COLO829 (cell line): ENCODE measurements at regions not wholly inside any gene's neighbourhood (a gene's known extent, or its start where the extent isn't known, plus 50 kb on each side); places are given as distances from the start of the nearest gene placed in this dataset.
"Not testable (repeated sequence)": the region's sequence is repeated elsewhere in the genome, so short reads cannot be mapped to it uniquely, and the experiment has no call there.

Experiments used
- DNase-seq: peaks from one replicate; pipeline ENCODE4 v3.0.0; 2012; ENCODE audit warnings: low spot score

DNA sequence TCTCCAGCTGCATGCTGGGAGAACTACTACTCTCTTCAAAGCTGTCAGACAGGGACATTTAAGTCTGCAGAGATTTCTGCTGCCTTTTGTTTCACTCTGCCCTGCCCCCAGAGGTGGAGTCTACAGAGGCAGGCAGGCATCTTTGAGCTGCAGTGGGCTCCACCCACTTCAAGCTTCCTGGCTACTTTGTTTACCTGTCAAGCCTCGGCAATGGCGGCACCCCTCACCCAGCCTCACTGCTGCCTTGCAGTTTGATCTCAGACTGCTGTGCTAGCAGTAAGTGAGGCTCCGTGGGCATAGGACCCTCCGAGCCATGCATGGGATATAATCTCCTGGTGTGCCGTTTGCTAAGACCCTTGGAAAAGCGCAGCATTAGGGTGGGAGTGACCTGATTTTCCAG is 61.7 kb downstream of the DMRTA1 start:
- not testable (repeated sequence) for DNase-seq

DNA sequence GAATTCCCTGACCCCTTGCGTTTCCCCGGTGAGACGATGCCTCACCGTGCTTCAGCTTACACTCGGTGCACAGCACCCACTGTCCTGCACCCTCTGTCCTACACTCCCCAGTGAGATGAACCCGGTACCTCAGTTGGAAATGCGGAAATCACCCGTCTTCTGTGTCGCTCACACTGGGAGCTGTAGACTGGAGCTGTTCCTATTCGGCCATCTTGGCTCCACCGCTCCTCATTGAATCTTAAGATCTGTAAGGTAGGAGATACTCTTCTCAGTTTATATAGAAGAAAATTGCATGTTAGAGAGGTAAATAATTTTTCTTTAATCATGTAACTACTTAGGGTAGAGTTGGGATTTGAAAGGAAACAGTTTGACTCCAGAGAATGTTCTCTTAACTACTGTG is 62.2 kb downstream of the DMRTA1 start:
- DNase-seq, result no peak

DNA sequence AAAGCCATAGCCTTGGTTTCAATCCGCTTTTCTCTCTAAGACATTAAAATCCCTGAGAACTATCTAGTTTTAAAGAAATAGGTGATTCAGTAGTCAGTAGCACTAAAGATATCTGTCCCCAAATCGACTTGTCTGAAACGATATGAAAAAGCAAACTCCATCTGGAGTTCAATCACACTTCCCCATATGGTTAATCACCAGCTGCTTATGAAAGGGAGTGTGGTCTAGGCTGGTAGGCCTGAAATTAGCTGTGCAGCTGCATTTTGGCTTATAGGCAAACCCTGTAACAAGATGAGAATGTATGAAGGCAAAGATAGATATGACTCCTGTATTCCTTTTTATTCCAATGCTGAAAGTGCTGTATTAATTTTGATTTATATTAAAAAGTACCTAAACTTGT is 65.9 kb downstream of the DMRTA1 start:
- no peak for DNase-seq

DNA sequence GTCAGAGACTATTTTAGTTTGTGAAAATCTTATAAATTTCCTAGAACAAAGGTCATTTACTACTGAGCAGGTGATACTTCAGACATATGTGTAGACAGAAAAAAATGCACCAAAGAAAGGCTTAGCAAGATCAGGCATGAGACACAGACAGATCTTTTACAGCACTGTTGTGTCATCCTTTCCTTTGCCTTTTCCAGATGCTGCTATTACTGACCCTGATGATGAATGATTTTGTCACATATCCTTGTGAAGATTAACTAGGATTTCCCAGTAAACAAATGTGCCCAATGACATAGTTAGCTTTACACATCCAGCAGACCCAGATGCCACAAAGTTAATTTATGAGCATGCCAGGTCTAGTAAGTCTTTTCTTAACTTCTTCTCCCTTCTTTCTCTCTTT is 68.2 kb downstream of the DMRTA1 start:
- DNase-seq, result no peak

DNA sequence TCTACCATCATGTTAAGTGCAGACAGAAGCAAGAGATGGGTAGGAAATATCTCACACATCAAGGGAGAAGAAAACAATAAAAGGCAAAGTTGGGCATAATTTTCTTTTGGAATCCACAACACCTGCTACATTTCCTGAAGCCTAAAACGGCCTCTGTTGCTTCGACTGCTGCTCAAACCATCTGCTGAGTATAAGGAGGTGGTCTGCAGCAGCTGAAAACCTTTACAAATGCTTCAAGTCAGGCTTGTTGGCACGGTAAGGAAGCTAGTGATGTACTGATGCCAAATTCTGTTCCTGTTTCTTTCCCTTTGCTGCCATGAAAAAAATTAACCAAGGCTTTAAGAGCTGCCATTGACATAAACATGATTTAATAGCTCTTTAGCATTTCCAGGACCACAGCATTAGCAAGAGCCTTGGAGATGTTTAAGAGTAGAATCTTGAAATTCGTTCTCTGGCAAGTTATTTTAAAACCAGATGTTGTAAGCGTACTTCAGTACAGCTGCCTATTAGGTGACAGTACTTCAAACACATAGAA is 75.6 kb downstream of the DMRTA1 start:
- DNase-seq, result no peak

DNA sequence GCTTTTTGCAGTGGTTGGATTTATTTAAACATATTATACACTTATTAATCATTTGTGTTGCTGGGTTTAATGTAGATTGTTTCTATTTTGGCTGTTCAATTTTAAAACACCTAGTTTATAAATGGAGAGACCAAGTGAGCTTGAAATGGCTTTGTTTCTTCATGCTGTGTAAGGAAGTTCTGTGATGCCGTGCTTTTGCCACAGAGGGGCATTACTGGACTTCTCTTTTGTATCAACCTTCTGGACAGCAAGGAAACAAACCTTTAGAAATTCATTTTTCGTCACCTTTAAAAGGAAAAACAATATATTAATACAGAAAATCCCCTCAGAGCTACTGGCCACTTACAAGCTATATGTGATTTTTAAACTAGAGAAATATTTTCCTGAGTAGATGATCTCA is 81.9 kb downstream of the DMRTA1 start:
- DNase-seq, result no peak

DNA sequence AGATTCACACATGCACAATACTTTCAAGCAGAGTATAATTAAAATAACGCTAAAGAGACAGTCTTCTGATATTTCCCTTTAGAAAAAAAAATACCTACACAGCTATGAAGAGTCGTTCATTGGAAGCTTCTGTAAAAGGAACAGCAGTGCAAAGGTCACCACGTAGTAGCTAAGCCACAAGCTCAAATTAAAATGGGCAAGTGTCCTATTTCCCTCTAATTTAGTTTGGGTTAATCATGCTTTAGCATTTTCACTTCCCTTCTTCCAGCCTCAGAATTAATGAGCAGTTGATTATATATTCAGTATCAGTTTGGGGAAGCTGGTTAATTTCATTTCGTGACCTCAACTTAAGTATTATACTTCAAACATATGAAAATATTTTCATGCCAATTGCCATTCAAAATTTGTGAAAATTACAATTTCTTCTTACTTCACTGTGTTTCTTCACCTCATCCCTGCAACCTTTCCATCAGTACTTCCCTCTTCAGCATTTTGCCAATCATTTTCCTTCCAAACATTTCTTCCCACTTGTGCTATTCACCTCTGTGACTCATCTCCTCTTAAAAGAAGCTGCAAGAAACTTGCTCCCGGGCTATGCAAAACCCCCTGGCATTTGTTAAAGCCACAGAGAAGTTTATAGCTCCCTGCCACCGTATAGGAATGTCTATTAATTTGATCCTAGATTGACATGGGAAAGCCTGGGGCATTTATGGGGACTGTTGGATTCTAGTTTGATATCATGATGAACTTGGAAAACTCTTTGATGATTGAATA is 83.0 kb downstream of the DMRTA1 start:
- peak; percentile 13 for DNase-seq

DNA sequence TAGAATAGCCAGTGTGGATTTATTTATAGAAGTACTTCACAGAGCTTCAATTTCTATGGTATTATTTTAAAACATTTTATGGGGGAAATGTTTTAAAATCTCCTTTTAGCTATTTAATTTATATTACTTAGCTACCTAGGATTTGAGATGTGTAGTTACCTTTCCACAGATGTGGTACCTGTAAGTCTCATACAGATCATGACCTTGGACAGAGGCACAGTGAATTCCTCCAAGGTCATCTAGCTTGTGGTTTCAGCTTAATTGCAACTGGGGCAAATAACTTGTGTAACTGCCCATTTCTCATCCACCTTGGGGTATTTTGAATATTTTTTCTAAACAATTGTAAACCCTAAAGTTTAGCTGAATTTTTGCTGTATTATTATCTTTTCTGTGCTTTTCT is 89.2 kb downstream of the DMRTA1 start:
- DNase-seq, result no peak

DNA sequence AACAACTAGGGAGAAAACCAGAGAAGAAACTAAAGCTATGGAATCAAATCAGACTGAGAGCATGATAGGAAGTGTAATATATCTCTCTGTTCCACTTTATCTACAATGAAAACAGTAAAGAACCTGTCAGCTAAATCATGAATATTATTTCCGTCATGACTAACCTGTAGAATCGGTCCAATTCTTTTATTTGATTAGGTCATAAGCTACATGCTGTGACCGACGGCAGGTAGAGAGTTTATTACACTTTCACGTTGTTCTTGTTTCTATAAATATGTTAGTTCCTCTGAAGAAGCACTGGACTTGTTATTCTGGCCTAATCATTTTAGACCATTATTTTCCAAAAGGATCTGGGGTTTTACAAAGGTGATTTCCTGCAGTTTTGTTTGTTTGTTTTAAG is 91.1 kb downstream of the DMRTA1 start:
- no peak for DNase-seq

DNA sequence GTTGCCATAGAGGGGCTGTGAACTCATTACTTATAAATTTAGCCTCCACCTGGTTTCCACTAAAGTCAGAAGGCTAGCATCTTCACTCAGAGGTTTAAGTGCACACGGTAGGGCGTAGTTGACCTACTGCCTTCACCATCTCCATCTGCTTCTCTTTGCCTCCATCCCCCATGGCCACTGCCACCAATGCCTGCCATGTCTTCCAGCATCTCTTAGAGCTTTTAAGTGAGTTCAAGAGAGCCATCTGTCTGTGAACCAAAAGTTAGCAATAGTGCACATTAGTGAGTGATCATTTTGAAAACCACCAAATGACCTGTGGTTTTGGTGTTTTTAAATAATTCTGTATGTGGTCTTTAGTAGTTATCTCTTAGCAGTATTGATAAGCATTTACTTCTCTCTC is 102.0 kb downstream of the DMRTA1 start:
- DNase-seq, result no peak

DNA sequence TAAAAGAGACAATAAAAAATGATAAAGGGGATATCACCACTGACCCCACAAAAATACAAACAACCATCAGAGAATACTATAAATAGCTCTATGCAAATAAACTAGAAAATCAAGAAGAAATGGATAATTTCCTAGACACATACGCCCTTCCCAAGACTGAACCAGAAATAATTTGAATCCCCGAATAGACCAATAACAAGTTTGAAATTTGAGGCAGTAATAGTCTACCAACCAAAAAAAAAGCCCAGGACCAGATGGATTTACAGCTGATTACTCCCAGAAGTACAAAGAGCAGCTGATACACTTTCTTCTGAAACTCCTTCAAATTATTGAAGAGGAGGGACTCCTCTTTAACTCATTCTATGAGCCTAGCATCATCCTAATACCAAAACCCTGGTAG is 128.1 kb downstream of the DMRTA1 start:
- DNase-seq, result no peak

DNA sequence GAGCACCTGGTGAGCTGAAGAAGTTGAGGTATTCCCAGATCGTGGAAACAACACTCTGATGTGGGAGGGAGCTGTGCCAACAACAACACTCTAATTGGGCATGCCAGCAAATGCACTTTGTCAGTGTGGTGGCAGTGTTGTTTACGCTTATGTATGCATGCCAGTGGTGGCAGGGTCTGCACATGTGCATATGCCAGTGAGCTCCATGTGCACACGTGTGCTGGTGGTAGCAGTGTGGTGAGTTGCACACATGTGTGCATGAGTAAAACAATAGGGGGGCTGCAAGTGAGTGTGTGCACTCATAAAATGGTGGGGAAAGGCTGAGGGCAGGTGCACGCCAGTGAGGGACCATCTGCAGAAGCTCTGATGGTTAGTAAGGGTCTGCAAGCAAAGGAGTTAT is 134.2 kb downstream of the DMRTA1 start:
- no peak for DNase-seq

DNA sequence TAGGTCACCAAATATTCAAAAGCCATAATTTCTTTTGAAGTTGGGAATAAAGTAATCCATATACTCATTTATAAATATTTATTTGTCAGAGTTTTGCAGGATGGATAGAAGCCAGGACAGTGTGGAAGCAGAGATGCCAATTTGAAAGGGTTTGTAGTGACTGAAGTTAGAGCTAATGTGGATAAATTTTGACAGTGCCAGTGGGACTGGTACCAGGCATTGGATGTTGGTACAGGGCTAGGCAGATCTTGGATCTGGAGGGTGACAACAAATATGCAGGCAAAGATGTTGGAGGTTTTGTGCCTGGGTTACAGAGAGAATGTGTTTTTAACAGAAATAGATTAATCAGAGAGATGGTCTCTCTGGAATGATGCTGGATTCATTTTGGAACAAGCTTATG is 135.6 kb downstream of the DMRTA1 start:
- no peak for DNase-seq

DNA sequence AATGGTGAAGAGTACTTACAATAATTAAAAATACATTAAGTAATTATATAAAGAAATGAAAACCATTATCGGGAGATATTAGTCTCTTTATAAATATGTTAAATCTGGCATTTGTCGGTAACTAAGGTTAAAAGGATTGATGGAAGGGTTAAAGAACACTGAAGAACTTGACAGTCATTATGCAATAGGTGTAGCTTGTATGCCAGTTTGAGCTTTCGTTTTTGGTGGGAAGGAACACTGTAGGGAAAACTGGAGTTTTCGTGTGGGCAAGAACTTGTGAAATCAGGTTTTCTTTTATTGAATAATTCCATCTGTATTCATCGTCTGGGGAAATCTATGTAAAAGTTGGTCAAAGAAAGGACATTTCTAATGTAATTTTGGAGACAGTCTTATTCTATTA is 142.3 kb downstream of the DMRTA1 start:
- DNase-seq, result no peak

DNA sequence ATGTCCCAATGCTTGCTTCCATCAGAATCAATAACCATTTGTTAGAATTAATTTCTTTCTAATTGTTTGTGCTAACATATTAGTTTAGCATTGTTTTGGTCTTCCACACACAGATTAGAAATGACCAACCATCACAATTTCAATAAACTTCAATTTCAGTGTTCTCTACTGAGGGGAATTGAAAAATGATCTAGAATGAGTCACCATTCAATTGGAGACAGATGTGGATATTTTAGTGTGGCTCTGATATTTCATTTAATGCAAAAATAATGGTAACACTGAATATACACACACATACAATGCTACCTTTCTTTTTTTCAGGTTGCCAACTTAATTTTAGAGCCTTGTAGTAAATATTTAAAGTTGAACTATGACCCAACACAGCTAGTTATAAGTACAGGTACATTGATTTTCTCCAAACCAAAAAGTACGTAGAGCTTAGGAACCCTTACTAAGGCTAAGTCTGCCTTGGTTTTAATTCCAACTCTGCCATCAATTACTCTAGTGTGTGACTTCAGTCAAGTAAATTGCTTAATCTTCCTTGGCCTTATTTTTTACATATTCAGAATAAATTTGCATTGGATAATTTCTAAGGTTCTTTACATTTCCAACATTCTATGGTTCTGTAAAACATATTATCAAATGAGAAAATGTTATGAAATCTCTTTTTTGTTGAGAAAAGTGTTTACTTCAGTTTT is 143.9 kb downstream of the DMRTA1 start:
- no peak for DNase-seq

DNA sequence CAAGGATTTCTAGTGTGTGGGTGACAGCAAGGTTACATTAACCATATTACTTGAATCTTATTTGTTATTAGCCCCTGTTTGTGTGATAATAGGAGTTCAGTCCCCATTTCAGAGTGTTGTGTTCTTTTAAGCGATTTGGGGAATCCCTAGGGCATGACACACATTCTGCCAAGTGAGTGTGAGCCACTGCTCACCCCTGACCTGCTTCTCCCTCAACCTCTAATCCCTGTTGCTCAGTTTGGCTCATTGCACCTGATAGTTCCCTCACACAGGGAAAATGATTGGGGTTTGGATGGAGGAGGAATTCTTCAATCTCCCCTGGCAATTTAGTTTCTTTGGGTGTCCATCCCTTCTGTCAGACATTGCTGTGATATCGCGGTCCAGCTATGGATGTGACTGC is 149.2 kb downstream of the DMRTA1 start:
- DNase-seq, result no peak

DNA sequence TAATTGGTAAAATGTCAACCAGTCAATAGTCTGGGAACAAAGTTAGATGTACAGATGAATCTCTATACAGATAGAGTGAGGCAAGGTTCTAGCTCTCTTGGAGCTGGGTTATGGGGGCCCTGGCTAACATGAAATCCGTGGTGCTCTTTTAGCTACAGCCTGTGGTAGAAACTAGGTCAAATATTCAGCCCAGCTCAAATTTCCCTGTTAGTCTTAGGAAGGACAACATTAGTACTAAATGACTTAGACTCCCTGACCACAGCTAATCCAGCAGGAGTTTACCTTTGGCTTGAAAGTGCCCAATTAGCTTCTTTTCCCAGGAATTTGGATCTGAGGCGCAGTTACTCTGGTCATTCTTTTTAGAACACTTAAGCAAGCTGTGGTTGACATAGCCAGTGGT is 170.5 kb downstream of the DMRTA1 start:
- no peak for DNase-seq

DNA sequence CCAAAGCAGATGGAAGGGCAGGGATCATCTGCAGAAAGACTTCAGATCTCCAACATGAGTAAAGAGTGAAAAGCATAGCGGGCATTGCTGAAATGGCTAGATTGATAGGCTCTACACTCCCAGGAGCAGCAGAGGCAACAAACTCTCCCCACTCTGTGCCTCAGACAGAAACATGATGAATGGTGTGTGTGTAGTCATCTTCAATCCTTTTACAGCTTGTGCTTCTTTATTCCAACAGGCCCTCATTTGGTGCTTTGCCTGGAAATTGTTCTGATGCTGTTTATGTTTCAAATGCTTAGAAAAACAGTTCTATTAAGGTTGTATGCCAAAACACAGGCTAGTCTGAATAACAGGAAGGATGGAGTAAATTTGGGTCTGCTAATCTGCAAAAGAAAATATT is 176.2 kb downstream of the DMRTA1 start:
- DNase-seq, result no peak

DNA sequence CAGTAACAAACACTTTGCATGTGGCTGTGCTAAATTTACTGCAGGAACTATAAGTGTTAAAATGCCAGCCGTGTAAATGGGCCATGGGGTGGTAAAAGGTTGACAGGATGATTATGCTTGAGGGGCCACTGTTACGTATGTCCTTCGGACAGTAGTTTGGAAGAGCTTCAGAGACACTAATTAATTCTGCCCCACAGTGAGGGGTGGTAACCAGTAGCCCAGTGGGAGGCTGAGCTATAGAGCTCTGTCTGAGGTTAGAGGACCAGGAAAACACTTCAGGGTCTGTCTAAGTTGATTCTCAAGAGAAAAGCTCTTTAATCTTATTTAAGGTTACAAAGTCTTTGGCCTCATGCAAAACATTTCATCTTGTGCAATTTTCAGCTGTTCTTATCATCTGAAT is 176.6 kb downstream of the DMRTA1 start:
- DNase-seq, result no peak

DNA sequence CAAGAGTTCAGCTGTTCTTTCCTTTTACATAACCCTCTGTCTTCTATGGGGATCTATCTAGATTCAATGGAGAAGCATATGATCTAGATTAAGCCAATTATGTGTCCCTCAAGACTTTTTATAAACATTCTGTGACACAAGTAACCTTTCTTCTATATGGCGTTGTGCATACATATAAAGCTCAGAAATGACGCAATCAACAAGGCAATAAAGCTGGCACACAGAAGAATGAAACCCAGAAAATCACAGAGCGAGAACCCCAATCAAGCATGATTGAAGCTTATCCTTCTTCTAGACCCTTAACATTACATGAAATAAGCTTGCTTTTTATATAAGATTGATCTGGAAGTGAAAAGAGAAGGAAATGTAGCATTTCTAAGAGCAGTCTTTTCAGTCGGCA is 178.9 kb downstream of the DMRTA1 start:
- no peak for DNase-seq

DNA sequence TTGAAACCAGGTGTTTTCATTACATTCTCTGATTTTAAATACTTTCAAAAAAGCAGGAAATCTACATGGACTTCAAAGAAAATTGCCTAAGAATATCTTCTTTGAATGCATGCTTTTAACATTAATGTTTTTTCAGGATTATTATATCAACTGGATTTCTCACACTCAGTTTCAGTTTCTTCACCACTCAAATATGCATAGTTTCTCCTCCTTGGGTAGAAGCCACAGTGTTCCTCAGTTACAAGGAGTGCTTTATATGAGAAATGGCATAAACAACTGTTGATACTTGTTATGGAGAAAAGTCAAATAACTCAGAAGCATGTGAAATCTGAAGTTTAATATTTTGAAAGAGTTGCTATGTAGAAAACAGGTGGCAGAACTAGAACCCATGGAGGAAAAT is 196.9 kb downstream of the DMRTA1 start:
- no peak for DNase-seq

DNA sequence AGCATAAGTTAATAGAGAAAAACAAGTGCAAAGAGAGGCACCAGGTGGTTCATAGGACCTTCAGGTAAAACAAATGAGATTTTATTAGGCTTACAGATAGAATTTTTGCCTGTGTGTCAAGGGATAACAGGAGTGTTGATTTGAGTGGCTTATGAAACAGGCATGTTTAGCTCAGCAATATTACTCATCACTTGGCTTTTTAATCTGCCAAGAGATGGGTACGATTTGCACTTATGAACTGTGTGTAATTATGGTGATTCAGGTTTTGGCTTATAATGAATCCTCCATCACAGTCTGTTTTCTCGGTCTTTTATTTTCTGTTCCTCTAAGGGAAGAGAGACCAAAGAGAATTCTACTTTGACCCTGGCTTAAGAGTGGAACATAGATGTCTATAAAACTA is 199.3 kb downstream of the DMRTA1 start:
- no peak for DNase-seq

DNA sequence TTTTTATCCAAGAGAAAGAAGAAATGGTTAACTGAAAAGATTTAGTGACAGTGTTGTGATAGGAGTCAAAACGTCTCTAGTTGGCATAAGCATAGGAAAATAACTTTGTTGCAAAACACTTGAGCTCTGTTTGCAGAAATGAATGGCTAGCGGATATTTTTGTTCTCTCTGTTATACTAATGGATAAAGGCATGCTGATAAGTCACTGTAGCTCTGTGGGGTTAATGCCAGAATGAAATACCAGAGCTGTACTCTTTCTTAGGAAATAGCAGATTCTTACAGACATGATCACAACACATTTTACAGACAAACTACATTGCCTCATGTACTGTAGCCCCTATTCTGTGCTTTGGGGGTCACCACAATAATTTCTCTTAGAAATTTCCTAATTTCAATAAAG is 202.8 kb downstream of the DMRTA1 start:
- DNase-seq, result no peak

DNA sequence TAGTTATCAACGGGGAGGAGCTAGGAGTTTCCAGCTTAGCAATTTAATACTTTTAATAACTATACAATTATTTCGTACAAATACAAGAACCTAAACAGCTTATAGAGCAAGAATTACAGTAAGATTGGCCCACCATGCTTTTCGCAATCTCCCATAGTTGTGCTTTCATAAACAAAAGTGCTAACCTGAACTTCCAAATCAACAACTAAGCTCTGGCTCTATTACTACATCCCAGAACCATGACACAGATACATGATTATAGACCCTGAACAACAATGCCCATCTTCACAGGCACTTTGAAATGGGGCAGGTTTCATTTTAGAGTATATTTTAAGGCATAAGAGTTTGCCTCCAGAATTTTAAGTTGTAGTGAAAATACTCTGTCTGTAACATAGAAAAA is 203.5 kb downstream of the DMRTA1 start:
- DNase-seq, result no peak
